HepG2 (cell line): ENCODE measurements at regions not wholly inside any gene's neighbourhood (a gene's known extent, or its start where the extent isn't known, plus 50 kb on each side); places are given as distances from the start of the nearest gene placed in this dataset.

Experiments
- EP300 ChIP-seq, 3 experiments: sonication (generic) in 1 of 3; formaldehyde crosslinking in 1 of 3; IDR thresholded peaks; 2 replicates each; pipeline versions ENCODE4 v1.5.1 to v1.6.1; 2011 to 2020; ENCODE audit warnings: low read depth in 2 of 3, low read length in 2 of 3, borderline replicate concordance in 1 of 3, improper control_type of control experiment in 1 of 3, mild to moderate bottlenecking in 1 of 3, missing genetic modification reagents in 1 of 3, moderate library complexity in 1 of 3
- ETS1 ChIP-seq: sonication (generic); formaldehyde crosslinking; IDR thresholded peaks from 2 replicates; pipeline ENCODE4 v1.4.0; 2020; ENCODE audit warnings: missing genetic modification reagents
- GABPA ChIP-seq, 2 experiments: IDR thresholded peaks; 2 replicates each; pipeline ENCODE4 v1.6.1; 2011 to 2016; ENCODE audit warnings: low read depth in 2 of 2, low read length in 1 of 2, missing biosample characterization in 1 of 2, missing genetic modification characterization in 1 of 2
- HNRNPUL1 ChIP-seq: fragments of 200-400 bp; formaldehyde crosslinking; IDR thresholded peaks from 2 replicates; pipeline ENCODE4 v1.6.1; 2017; ENCODE audit warnings: low read depth, mild to moderate bottlenecking, low read length, moderate library complexity
- IRF2 ChIP-seq: IDR thresholded peaks from 2 replicates; pipeline ENCODE4 v1.6.1; 2018; ENCODE audit warnings: missing genetic modification reagents, missing compliant biosample characterization
- KDM5A ChIP-seq: fragments of 200-600 bp; sonication (generic); IDR thresholded peaks from 2 replicates; pipeline ENCODE4 v1.7.0; 2018; ENCODE audit warnings: antibody characterized with exemption, mild to moderate bottlenecking, low read length, borderline replicate concordance
- MED8 ChIP-seq: sonication (generic); formaldehyde crosslinking; IDR thresholded peaks from 2 replicates; pipeline ENCODE4 v1.8.1; 2023; ENCODE audit warnings: mild to moderate bottlenecking, missing genetic modification reagents; ENCODE audit not compliant: insufficient replicate concordance
- MXD3 ChIP-seq: IDR thresholded peaks from 2 replicates; pipeline ENCODE4 v1.6.1; 2016; ENCODE audit warnings: mild to moderate bottlenecking, missing biosample characterization, missing genetic modification reagents
- PAX8 ChIP-seq: sonication (generic); formaldehyde crosslinking; IDR thresholded peaks from 2 replicates; pipeline ENCODE4 v1.8.0; 2022; ENCODE audit warnings: mild to moderate bottlenecking, missing genetic modification reagents, borderline replicate concordance
- PHF5A ChIP-seq: IDR thresholded peaks from one replicate; pipeline ENCODE4 v1.6.1; 2018; ENCODE audit warnings: low read depth, missing genetic modification reagents; ENCODE audit not compliant: unreplicated experiment
- SETDB1 ChIP-seq: sonication (generic); formaldehyde crosslinking; IDR thresholded peaks from 2 replicates; pipeline ENCODE4 v1.5.1; 2020; ENCODE audit warnings: missing genetic modification reagents, mild to moderate bottlenecking, borderline replicate concordance
- THAP7 ChIP-seq: sonication (generic); formaldehyde crosslinking; IDR thresholded peaks from 2 replicates; pipeline ENCODE4 v1.8.1; 2023; ENCODE audit warnings: mild to moderate bottlenecking, missing genetic modification reagents
- ZMAT3 ChIP-seq: sonication (generic); formaldehyde crosslinking; conservative IDR thresholded peaks from 2 replicates; pipeline ENCODE4 v1.7.0; 2021; ENCODE audit warnings: missing genetic modification reagents
- ZNF260 ChIP-seq: sonication (generic); formaldehyde crosslinking; IDR thresholded peaks from 2 replicates; pipeline ENCODE4 v1.4.0; 2020; ENCODE audit warnings: missing genetic modification reagents, low read depth, mild to moderate bottlenecking, borderline replicate concordance
- ZNF263 ChIP-seq: sonication (generic); formaldehyde crosslinking; IDR thresholded peaks from 2 replicates; pipeline ENCODE4 v1.4.0; 2020; ENCODE audit warnings: missing genetic modification reagents
- ZNF556 ChIP-seq: sonication (generic); formaldehyde crosslinking; IDR thresholded peaks from 2 replicates; pipeline ENCODE4 v1.4.0; 2020; ENCODE audit warnings: mild to moderate bottlenecking, missing genetic modification reagents, borderline replicate concordance
- ZNF557 ChIP-seq: sonication (generic); formaldehyde crosslinking; IDR thresholded peaks from 2 replicates; pipeline ENCODE4 v1.4.0; 2020; ENCODE audit warnings: missing genetic modification reagents
- ZNF746 ChIP-seq: sonication (generic); formaldehyde crosslinking; IDR thresholded peaks from 2 replicates; pipeline ENCODE4 v1.8.0; 2022; ENCODE audit warnings: mild to moderate bottlenecking, missing genetic modification reagents
- ZSCAN31 ChIP-seq: sonication (generic); formaldehyde crosslinking; IDR thresholded peaks from 2 replicates; pipeline ENCODE4 v1.5.0; 2020; ENCODE audit warnings: low read depth, mild to moderate bottlenecking, missing genetic modification reagents
- TF ChIP-seq, protein P1 (sequence below): sonication (generic); formaldehyde crosslinking; IDR thresholded peaks from 2 replicates; pipeline ENCODE4 v1.4.0; 2020; ENCODE audit warnings: mild to moderate bottlenecking, missing genetic modification reagents
- TF ChIP-seq, protein P2 (sequence below): sonication (generic); formaldehyde crosslinking; IDR thresholded peaks from 2 replicates; pipeline ENCODE4 v1.8.1; 2022; ENCODE audit warnings: mild to moderate bottlenecking, missing genetic modification reagents

GRCh38 chr2:8627692-8628085 is 54.2 kb upstream of the ID2 start (continued):
- TF ChIP-seq, protein P1, sequence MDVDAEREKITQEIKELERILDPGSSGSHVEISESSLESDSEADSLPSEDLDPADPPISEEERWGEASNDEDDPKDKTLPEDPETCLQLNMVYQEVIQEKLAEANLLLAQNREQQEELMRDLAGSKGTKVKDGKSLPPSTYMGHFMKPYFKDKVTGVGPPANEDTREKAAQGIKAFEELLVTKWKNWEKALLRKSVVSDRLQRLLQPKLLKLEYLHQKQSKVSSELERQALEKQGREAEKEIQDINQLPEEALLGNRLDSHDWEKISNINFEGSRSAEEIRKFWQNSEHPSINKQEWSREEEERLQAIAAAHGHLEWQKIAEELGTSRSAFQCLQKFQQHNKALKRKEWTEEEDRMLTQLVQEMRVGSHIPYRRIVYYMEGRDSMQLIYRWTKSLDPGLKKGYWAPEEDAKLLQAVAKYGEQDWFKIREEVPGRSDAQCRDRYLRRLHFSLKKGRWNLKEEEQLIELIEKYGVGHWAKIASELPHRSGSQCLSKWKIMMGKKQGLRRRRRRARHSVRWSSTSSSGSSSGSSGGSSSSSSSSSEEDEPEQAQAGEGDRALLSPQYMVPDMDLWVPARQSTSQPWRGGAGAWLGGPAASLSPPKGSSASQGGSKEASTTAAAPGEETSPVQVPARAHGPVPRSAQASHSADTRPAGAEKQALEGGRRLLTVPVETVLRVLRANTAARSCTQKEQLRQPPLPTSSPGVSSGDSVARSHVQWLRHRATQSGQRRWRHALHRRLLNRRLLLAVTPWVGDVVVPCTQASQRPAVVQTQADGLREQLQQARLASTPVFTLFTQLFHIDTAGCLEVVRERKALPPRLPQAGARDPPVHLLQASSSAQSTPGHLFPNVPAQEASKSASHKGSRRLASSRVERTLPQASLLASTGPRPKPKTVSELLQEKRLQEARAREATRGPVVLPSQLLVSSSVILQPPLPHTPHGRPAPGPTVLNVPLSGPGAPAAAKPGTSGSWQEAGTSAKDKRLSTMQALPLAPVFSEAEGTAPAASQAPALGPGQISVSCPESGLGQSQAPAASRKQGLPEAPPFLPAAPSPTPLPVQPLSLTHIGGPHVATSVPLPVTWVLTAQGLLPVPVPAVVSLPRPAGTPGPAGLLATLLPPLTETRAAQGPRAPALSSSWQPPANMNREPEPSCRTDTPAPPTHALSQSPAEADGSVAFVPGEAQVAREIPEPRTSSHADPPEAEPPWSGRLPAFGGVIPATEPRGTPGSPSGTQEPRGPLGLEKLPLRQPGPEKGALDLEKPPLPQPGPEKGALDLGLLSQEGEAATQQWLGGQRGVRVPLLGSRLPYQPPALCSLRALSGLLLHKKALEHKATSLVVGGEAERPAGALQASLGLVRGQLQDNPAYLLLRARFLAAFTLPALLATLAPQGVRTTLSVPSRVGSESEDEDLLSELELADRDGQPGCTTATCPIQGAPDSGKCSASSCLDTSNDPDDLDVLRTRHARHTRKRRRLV: 0 out of 2 replicates have a peak, but pooled peaks have one; percentile 18
- no peak for TF ChIP-seq HNRNPUL1
- TF ChIP-seq ZSCAN31: peak; percentile 48; the same call in 1 of the 2 replicates
- no peak for TF ChIP-seq ZNF557
- TF ChIP-seq ZNF556 (CRISPR knock-in tag): no peak
- TF ChIP-seq THAP7 (CRISPR knock-in tag): 0 out of 2 replicates have a peak, but pooled peaks have one; percentile 80
- no peak for TF ChIP-seq KDM5A
- TF ChIP-seq PHF5A: peak; percentile 31
- TF ChIP-seq EP300 (IDR thresholded peaks at IDR 0.05; ENCODE audit: low read depth in 2 of 2, low read length in 2 of 2): peak in 1 of 2 experiments; percentile 61; a peak in 1 of 4 replicates
- no peak; the same call in 1 of the 2 replicates for TF ChIP-seq EP300 (CRISPR knock-in tag; IDR thresholded peaks at IDR 0.05; ENCODE audit: borderline replicate concordance)
- TF ChIP-seq SETDB1 (CRISPR knock-in tag): no peak
- peak; percentile 84 for TF ChIP-seq ZNF263 (CRISPR knock-in tag)
- no peak; the same call in none of the 2 replicates for TF ChIP-seq ZNF746
- no peak for TF ChIP-seq PAX8 (CRISPR knock-in tag)
- TF ChIP-seq IRF2 (CRISPR knock-in tag): peak; percentile 52; the same call in 1 of the 2 replicates
- peak; percentile 72; the same call in 1 of the 2 replicates for TF ChIP-seq MXD3 (CRISPR knock-in tag)
- no peak for TF ChIP-seq ZNF260 (CRISPR knock-in tag)
- TF ChIP-seq ETS1: no peak
- TF ChIP-seq, protein P2, sequence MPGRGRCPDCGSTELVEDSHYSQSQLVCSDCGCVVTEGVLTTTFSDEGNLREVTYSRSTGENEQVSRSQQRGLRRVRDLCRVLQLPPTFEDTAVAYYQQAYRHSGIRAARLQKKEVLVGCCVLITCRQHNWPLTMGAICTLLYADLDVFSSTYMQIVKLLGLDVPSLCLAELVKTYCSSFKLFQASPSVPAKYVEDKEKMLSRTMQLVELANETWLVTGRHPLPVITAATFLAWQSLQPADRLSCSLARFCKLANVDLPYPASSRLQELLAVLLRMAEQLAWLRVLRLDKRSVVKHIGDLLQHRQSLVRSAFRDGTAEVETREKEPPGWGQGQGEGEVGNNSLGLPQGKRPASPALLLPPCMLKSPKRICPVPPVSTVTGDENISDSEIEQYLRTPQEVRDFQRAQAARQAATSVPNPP (CRISPR knock-in tag): no peak
- TF ChIP-seq MED8: peak; percentile 37
- no peak for TF ChIP-seq GABPA (IDR thresholded peaks at IDR 0.05; ENCODE audit: low read depth, low read length)
- TF ChIP-seq GABPA (CRISPR knock-in tag; IDR thresholded peaks at IDR 0.05; ENCODE audit: low read depth): no peak
- TF ChIP-seq ZMAT3 (CRISPR knock-in tag): peak; percentile 95
